HUES6 (cell line): ENCODE measurements at regions not wholly inside any gene's neighbourhood (a gene's known extent, or its start where the extent isn't known, plus 50 kb on each side); places are given as distances from the start of the nearest gene placed in this dataset.

Source experiments
- H3K27ac ChIP-seq: 2 replicates; pipeline ENCODE4 v1.7.0; 2013; ENCODE audit warnings: low read depth, mild to moderate bottlenecking, low read length, inconsistent platforms
- H3K27me3 ChIP-seq: 2 replicates; pipeline ENCODE4 v1.6.1; 2013; ENCODE audit warnings: low read length; ENCODE audit not compliant: control insufficient read depth, insufficient read depth
- H3K36me3 ChIP-seq: 2 replicates; pipeline ENCODE4 v1.6.1; 2013; ENCODE audit warnings: low read length; ENCODE audit not compliant: control insufficient read depth, insufficient read depth
- H3K4me1 ChIP-seq: 2 replicates; pipeline ENCODE4 v1.6.1; 2013; ENCODE audit warnings: low read length; ENCODE audit not compliant: control insufficient read depth, insufficient read depth
- H3K4me3 ChIP-seq: 2 replicates; pipeline ENCODE4 v1.5.1; 2013; ENCODE audit warnings: low read depth, low read length
- H3K9ac ChIP-seq: one replicate; pipeline ENCODE4 v1.6.1; 2013; ENCODE audit warnings: mild to moderate bottlenecking, low read length
- H3K9me3 ChIP-seq: 2 replicates; pipeline ENCODE4 v1.6.1; 2013; ENCODE audit warnings: low read depth, low read length; ENCODE audit not compliant: control insufficient read depth, insufficient read depth

- H3K9me3 ChIP-seq = no peaks in the 10 kb centered on the region
- H3K4me1 ChIP-seq = peaks cover 18% of the 10 kb centered on the region
- no peaks in the 10 kb centered on the region for H3K27me3 ChIP-seq
- no peak overlapping the region for H3K4me3 ChIP-seq
- no peak overlapping the region for H3K9ac ChIP-seq
- no peak overlapping the region for H3K27ac ChIP-seq
- no peaks in the 10 kb centered on the region for H3K36me3 ChIP-seq
Observed at GRCh38 chr13:106152047-106152446, 383.4 kb downstream of the EFNB2 start.

- H3K9ac ChIP-seq = no peak overlapping the region
- peaks cover 19% of the 10 kb centered on the region for H3K4me1 ChIP-seq
- no peak overlapping the region for H3K27ac ChIP-seq
Observed at GRCh38 chr13:106151056-106151699, 384.3 kb downstream of the EFNB2 start.

GRCh38 chr13:106145997-106146864, 389.2 kb downstream of the EFNB2 start:
- peaks cover 33% of the 10 kb centered on the region for H3K4me1 ChIP-seq
- no peak overlapping the region for H3K27ac ChIP-seq
- H3K9me3 ChIP-seq = no peaks in the 10 kb centered on the region
- H3K27me3 ChIP-seq = no peaks in the 10 kb centered on the region
- no peak overlapping the region for H3K4me3 ChIP-seq
- H3K9ac ChIP-seq = no peak overlapping the region
- H3K36me3 ChIP-seq = no peaks in the 10 kb centered on the region

More at GRCh38 chr13:106151056-106151699, 384.3 kb downstream of the EFNB2 start:
- Histone ChIP-seq H3K4me3 (no peak overlapping the region), H3K9me3 (no peaks in the 10 kb centered on the region), H3K36me3 (no peaks in the 10 kb centered on the region), H3K27me3 (no peaks in the 10 kb centered on the region)

DNA sequence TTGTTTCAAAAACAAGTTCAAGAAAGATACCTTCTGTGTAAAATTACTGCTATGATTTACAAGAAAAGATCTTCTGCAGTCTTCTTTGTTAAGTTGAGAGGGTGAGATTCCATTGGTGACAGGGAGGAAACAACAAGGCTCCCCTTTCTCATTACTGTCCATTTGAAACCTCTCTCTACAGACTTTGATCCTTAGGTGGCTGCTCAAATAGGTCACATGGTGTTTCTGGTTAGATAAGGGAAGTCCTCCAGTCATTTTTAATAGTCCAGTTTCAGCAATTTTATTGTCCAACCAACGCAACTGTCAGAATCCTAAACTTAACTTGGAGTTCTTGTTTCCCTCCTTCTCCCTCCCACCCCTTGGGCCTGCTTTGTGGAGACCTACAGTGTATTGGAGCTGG, 390.4 kb downstream of the EFNB2 start:
- H3K27ac ChIP-seq = peak overlapping the region; percentile 39; the same call in 1 of the 2 replicates
- no peaks in the 10 kb centered on the region for H3K27me3 ChIP-seq
- no peak overlapping the region for H3K4me3 ChIP-seq
- H3K9me3 ChIP-seq = no peaks in the 10 kb centered on the region
- H3K36me3 ChIP-seq = no peaks in the 10 kb centered on the region
- H3K9ac ChIP-seq = no peak overlapping the region
- peaks cover 31% of the 10 kb centered on the region for H3K4me1 ChIP-seq

- Histone ChIP-seq H3K27me3 (no peaks in the 10 kb centered on the region), H3K27ac (peak overlapping the region; percentile 39; the same call in 1 of the 2 replicates), H3K4me1 (peaks cover 31% of the 10 kb centered on the region), H3K36me3 (no peaks in the 10 kb centered on the region), H3K9me3 (no peaks in the 10 kb centered on the region), H3K9ac (no peak overlapping the region), H3K4me3 (0 out of 2 replicates have a peak overlapping the region, but pooled peaks have one; percentile 4)
Observed at GRCh38 chr13:106143930-106144709, 391.3 kb downstream of the EFNB2 start.

- no peak overlapping the region for H3K9ac ChIP-seq
- no peaks in the 10 kb centered on the region for H3K27me3 ChIP-seq
Observed at GRCh38 chr13:106143392-106143791, 392.1 kb downstream of the EFNB2 start.

GRCh38 chr13:106140476-106140875, 395.0 kb downstream of the EFNB2 start:
- Histone ChIP-seq H3K9ac (no peak overlapping the region), H3K4me1 (peaks cover 18% of the 10 kb centered on the region), H3K9me3 (no peaks in the 10 kb centered on the region; the same call in 1 of the 2 replicates), H3K36me3 (no peaks in the 10 kb centered on the region), H3K4me3 (no peak overlapping the region), H3K27me3 (no peaks in the 10 kb centered on the region), H3K27ac (no peak overlapping the region)

More at GRCh38 chr13:106143392-106143791, 392.1 kb downstream of the EFNB2 start:
- Histone ChIP-seq H3K9me3 (no peaks in the 10 kb centered on the region), H3K4me3 (no peak overlapping the region), H3K36me3 (no peaks in the 10 kb centered on the region), H3K4me1 (peaks cover 31% of the 10 kb centered on the region), H3K27ac (0 out of 2 replicates have a peak overlapping the region, but pooled peaks have one; percentile 26)

DNA sequence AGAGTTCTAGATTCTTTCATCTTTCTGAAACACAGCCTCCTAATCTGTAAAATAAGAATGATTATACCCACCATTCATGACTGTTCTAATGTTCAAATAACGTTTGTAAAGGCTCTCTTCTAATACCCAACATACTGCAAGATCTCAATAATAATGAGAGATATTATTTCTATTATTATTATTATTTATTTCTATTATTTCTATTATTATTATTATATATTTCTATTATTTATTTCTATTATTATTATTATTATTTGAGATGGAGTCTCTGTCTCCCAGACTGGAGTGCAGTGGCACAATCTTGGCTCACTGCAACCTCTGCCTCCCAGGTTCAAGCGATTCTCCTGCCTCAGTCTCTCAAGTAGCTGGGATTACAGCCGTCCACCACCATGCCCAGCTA, 395.5 kb downstream of the EFNB2 start:
- no peak overlapping the region for H3K27ac ChIP-seq
- H3K27me3 ChIP-seq = no peaks in the 10 kb centered on the region
- H3K9ac ChIP-seq = no peak overlapping the region
- H3K36me3 ChIP-seq = no peaks in the 10 kb centered on the region
- peaks cover 2% of the 10 kb centered on the region; the same call in 1 of the 2 replicates for H3K9me3 ChIP-seq
- peaks cover 13% of the 10 kb centered on the region for H3K4me1 ChIP-seq
- no peak overlapping the region for H3K4me3 ChIP-seq

DNA sequence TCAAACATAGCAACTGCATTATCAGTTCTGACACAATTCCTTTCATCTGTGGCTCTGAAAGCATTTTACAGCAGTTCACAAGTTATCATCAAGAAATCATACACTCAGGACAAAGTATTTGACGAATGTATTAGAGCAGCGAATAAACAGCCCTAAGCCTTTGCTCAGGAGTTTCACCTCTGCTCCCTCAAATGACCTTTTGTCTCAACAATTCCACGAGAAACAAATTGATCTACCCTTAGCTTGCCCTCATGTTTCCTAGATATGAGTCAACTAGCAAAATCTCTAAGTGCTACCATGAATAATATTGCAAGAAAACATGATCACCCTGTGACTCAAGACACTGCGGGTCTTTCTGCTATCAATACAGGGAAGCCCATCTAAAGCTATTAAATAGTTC, 396.1 kb downstream of the EFNB2 start:
- Histone ChIP-seq H3K4me1 (peaks cover 7% of the 10 kb centered on the region), H3K9ac (no peak overlapping the region), H3K4me3 (no peak overlapping the region), H3K27ac (no peak overlapping the region), H3K36me3 (no peaks in the 10 kb centered on the region), H3K9me3 (peaks cover 6% of the 10 kb centered on the region; the same call in 1 of the 2 replicates), H3K27me3 (no peaks in the 10 kb centered on the region)

DNA sequence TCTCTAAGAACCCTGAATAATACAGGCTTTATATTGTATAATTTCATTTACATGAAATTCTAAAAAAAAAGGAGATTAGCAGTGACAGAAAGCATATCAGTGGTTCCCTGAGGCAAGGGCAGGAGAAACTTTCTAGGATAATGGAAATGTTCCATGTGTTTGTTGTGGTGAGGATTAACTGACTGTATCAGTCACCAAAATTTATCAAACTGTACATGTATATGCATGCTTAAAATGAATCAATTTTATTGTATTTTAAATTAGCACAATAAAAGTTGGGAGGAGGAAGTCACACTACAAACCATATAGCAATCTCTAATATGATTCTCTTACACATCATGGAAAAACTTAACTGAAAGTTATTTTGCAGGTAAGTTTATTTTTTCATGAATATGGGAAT, 396.8 kb downstream of the EFNB2 start:
- H3K9ac ChIP-seq = no peak overlapping the region
- H3K36me3 ChIP-seq = no peaks in the 10 kb centered on the region; the same call in 1 of the 2 replicates
- H3K4me3 ChIP-seq = no peak overlapping the region
- H3K27me3 ChIP-seq = no peaks in the 10 kb centered on the region
- H3K27ac ChIP-seq = no peak overlapping the region
- H3K9me3 ChIP-seq = peaks cover 13% of the 10 kb centered on the region; the same call in 1 of the 2 replicates
- H3K4me1 ChIP-seq = no peaks in the 10 kb centered on the region; the same call in 1 of the 2 replicates
